Ishikawa (cell line): ENCODE measurements at regions not wholly inside any gene's neighbourhood (a gene's known extent, or its start where the extent isn't known, plus 50 kb on each side); places are given as distances from the start of the nearest gene placed in this dataset.

Source experiments
- CEBPB ChIP-seq: IDR thresholded peaks from 2 replicates; pipeline ENCODE4 v1.6.1; 2012
- CREB1 ChIP-seq: IDR thresholded peaks from 2 replicates; pipeline ENCODE4 v1.6.1; 2012; ENCODE audit warnings: low read depth
- EGR1 ChIP-seq: IDR thresholded peaks from 2 replicates; pipeline ENCODE4 v1.6.1; 2012
- EP300 ChIP-seq: IDR thresholded peaks from 2 replicates; pipeline ENCODE4 v1.6.1; 2012; ENCODE audit warnings: borderline replicate concordance
- FOXM1 ChIP-seq: IDR thresholded peaks from 2 replicates; pipeline ENCODE4 v1.6.1; 2012; ENCODE audit warnings: low read depth, borderline replicate concordance
- MAX ChIP-seq: IDR thresholded peaks from 2 replicates; pipeline ENCODE4 v1.6.1; 2012
- NFIC ChIP-seq: IDR thresholded peaks from 2 replicates; pipeline ENCODE4 v1.6.1; 2012
- RAD21 ChIP-seq: IDR thresholded peaks from 2 replicates; pipeline ENCODE4 v1.6.1; 2012; ENCODE audit warnings: low read depth
- TAF1 ChIP-seq: IDR thresholded peaks from 2 replicates; pipeline ENCODE4 v1.6.1; 2012; ENCODE audit warnings: low read depth, mild to moderate bottlenecking
- TCF12 ChIP-seq: IDR thresholded peaks from 2 replicates; pipeline ENCODE4 v1.6.1; 2012; ENCODE audit warnings: low read depth
- TEAD4 ChIP-seq: IDR thresholded peaks from 2 replicates; pipeline ENCODE4 v1.6.1; 2012
- USF1 ChIP-seq: IDR thresholded peaks from 2 replicates; pipeline ENCODE4 v1.6.1; 2012
- YY1 ChIP-seq: IDR thresholded peaks from 2 replicates; pipeline ENCODE4 v1.6.1; 2012; ENCODE audit warnings: low read depth
- ZBTB7A ChIP-seq: IDR thresholded peaks from 2 replicates; pipeline ENCODE4 v1.6.1; 2012; ENCODE audit warnings: low read depth
- TF ChIP-seq, protein P1 (sequence below): IDR thresholded peaks from 2 replicates; pipeline ENCODE4 v1.6.1; 2012; ENCODE audit warnings: low read depth, mild to moderate bottlenecking

- TF ChIP-seq, protein P1, sequence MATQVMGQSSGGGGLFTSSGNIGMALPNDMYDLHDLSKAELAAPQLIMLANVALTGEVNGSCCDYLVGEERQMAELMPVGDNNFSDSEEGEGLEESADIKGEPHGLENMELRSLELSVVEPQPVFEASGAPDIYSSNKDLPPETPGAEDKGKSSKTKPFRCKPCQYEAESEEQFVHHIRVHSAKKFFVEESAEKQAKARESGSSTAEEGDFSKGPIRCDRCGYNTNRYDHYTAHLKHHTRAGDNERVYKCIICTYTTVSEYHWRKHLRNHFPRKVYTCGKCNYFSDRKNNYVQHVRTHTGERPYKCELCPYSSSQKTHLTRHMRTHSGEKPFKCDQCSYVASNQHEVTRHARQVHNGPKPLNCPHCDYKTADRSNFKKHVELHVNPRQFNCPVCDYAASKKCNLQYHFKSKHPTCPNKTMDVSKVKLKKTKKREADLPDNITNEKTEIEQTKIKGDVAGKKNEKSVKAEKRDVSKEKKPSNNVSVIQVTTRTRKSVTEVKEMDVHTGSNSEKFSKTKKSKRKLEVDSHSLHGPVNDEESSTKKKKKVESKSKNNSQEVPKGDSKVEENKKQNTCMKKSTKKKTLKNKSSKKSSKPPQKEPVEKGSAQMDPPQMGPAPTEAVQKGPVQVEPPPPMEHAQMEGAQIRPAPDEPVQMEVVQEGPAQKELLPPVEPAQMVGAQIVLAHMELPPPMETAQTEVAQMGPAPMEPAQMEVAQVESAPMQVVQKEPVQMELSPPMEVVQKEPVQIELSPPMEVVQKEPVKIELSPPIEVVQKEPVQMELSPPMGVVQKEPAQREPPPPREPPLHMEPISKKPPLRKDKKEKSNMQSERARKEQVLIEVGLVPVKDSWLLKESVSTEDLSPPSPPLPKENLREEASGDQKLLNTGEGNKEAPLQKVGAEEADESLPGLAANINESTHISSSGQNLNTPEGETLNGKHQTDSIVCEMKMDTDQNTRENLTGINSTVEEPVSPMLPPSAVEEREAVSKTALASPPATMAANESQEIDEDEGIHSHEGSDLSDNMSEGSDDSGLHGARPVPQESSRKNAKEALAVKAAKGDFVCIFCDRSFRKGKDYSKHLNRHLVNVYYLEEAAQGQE, result no peak
- TF ChIP-seq YY1 (no peak), TAF1 (no peak), TEAD4 (no peak), MAX (no peak), FOXM1 (no peak), USF1 (no peak), ZBTB7A (no peak), CEBPB (no peak), CREB1 (no peak), EGR1 (no peak), NFIC (no peak), RAD21 (no peak), EP300 (no peak), TCF12 (no peak)
Measured at GRCh38 chr6:170179616-170180324, 111.1 kb downstream of the DLL1 start.

GRCh38 chr6:170178561-170179477 is 112.1 kb downstream of the DLL1 start:
- TF ChIP-seq FOXM1 (no peak), NFIC (no peak), CEBPB (no peak), EGR1 (no peak), TEAD4 (no peak), ZBTB7A (no peak), YY1 (no peak), USF1 (no peak), TAF1 (no peak), CREB1 (no peak), TCF12 (no peak), RAD21 (no peak), MAX (no peak), EP300 (no peak)
- TF ChIP-seq, protein P1, result no peak

- TF ChIP-seq EP300 (no peak), RAD21 (no peak), CEBPB (no peak), CREB1 (no peak), YY1 (no peak), TAF1 (no peak), NFIC (no peak), USF1 (no peak), TCF12 (no peak), EGR1 (no peak), TEAD4 (no peak), FOXM1 (no peak), MAX (no peak), ZBTB7A (no peak)
- TF ChIP-seq, protein P1, result no peak
Measured at GRCh38 chr6:170177772-170178560, 112.9 kb downstream of the DLL1 start.
